Calu3 (cell line): ENCODE measurements at regions not wholly inside any gene's neighbourhood (a gene's known extent, or its start where the extent isn't known, plus 50 kb on each side); places are given as distances from the start of the nearest gene placed in this dataset.

Experiments
- BruUV-seq: library from RNA; stranded (reverse); fragments of 400-500 nt; replicated peaks from 2 replicates; lab custom pipeline; 2021; lab: Mats Ljungman, UMichigan
- CTCF ChIA-PET: fragments of 300-600 bp; sonication (Branson Sonifier 250); formaldehyde crosslinking; loops from one replicate; lab custom pipeline; 2022; ENCODE audit warnings: antibody characterized with exemption; lab: Charles Lee
- DNase-seq: peaks from one replicate; pipeline ENCODE4 v3.0.0; 2022
- H3K27ac Mint-ChIP-seq: one replicate; pipeline ENCODE4 v1.8.0; 2022; ENCODE audit warnings: mixed read lengths; ENCODE audit not compliant: unreplicated experiment
- H3K27me3 Mint-ChIP-seq: one replicate; pipeline ENCODE4 v1.8.0; 2022; ENCODE audit warnings: mixed read lengths; ENCODE audit not compliant: unreplicated experiment
- H3K36me3 Mint-ChIP-seq: one replicate; pipeline ENCODE4 v1.8.0; 2022; ENCODE audit warnings: mild to moderate bottlenecking, moderate library complexity, mixed read lengths; ENCODE audit not compliant: insufficient read depth, unreplicated experiment
- H3K4me1 Mint-ChIP-seq: one replicate; pipeline ENCODE4 v1.8.0; 2022; ENCODE audit warnings: mild to moderate bottlenecking, low read depth, mixed read lengths; ENCODE audit not compliant: unreplicated experiment
- H3K4me3 Mint-ChIP-seq: one replicate; pipeline ENCODE4 v1.8.0; 2022; ENCODE audit warnings: mild to moderate bottlenecking, low read depth, moderate library complexity, mixed read lengths; ENCODE audit not compliant: unreplicated experiment
- H3K9me3 Mint-ChIP-seq: one replicate; pipeline ENCODE4 v1.8.0; 2022; ENCODE audit warnings: low read depth, mixed read lengths; ENCODE audit not compliant: unreplicated experiment
- intact Hi-C: fragments of 100-400 bp; cut with micrococcal nuclease; formaldehyde crosslinking; loops from one replicate; pipeline ENCODE4 v1.10.0; 2022; ENCODE audit not compliant: unreplicated experiment
- TF ChIP-seq, protein P1 (sequence below): fragments of 200-600 bp; IDR thresholded peaks from one replicate; pipeline ENCODE4 v1.8.0; 2022; ENCODE audit warnings: antibody characterized with exemption; ENCODE audit not compliant: unreplicated experiment

DNA sequence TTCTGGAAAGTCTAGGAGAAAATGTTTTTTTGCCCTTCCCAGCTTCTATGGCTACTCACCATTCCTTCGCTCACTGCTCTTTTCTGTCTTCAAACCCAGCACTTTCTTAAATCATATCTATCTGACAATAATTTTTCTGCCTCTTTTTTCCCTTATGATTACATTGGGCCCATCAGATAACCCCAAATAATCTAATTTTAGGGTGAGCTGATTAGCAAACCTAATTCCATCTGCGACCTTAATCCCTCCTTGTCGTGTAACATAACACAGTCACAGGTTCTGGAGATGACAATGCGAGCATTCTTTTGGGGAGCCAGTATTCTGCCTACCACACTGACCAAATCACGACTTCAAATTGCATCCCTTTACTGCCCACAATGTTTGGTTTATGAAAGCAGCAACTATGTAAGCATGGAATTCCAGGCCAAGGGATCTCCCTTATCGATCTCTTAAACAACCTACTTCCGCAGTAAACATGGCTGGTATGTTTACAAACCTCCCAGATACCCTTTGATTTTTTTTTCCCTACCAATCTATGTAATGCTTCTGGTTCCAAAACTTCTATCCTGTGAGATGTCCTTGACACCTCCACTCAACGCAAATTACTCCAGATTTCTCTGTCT is 2122.2 kb downstream of the MAT2B start:
- peak overlapping the region; percentile 10 for H3K27ac Mint-ChIP-seq
- intact Hi-C loops, result no loop called here
- H3K27me3 Mint-ChIP-seq, result no peaks in the 10 kb centered on the region
- CTCF ChIA-PET, result no interaction called here
- peaks cover 18% of the 10 kb centered on the region for H3K4me1 Mint-ChIP-seq
- TF ChIP-seq, protein P1, sequence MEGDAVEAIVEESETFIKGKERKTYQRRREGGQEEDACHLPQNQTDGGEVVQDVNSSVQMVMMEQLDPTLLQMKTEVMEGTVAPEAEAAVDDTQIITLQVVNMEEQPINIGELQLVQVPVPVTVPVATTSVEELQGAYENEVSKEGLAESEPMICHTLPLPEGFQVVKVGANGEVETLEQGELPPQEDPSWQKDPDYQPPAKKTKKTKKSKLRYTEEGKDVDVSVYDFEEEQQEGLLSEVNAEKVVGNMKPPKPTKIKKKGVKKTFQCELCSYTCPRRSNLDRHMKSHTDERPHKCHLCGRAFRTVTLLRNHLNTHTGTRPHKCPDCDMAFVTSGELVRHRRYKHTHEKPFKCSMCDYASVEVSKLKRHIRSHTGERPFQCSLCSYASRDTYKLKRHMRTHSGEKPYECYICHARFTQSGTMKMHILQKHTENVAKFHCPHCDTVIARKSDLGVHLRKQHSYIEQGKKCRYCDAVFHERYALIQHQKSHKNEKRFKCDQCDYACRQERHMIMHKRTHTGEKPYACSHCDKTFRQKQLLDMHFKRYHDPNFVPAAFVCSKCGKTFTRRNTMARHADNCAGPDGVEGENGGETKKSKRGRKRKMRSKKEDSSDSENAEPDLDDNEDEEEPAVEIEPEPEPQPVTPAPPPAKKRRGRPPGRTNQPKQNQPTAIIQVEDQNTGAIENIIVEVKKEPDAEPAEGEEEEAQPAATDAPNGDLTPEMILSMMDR, result no peak
- no TSS peak for BruUV-seq
- peaks cover 4% of the 10 kb centered on the region for H3K36me3 Mint-ChIP-seq
- H3K4me3 Mint-ChIP-seq, result peak overlapping the region; percentile 5
- H3K9me3 Mint-ChIP-seq, result peaks cover 5% of the 10 kb centered on the region
- DNase-seq, result peak; percentile 32

DNA sequence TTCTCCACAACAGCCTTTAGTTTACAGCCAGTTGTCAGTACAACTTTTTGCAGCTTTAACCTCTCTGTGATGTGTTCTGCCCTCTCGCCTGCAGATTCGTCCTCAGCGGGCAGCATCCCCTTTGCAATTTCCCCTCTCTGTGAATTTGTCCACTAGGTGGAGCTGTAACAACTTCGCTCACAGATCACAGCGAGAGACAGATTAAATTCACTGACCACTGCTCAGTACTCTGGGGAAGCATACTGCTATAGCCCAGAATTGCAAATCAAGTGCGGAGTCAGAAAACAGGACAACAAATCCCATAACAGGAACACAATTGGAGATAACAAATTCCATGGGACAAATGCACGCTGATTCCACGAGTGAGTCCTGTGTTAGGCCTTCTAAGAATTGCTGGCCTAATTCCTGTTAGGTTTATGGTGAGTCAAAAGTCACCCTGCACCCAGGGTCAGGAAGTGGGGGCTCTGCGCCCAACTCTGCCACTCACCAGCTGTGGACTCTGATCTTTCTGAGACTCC is 2124.9 kb downstream of the MAT2B start:
- Mint-ChIP-seq H3K4me3 (no peak overlapping the region), H3K27me3 (no peaks in the 10 kb centered on the region), H3K27ac (no peak overlapping the region), H3K4me1 (peaks cover 11% of the 10 kb centered on the region), H3K36me3 (peaks cover 4% of the 10 kb centered on the region), H3K9me3 (peaks cover 3% of the 10 kb centered on the region)
- intact Hi-C loops, result loop anchor here (1.0 to 5.0 kb wide), 4 partner anchors 250 to 1934 kb away; no protein-coding TSS in a partner anchor
- CTCF ChIA-PET, result interaction anchor here (0.5 to 1.3 kb wide), 5 partner anchors 29 to 1890 kb away, joined by 3 to 4 read pairs (median 3); no protein-coding TSS in a partner anchor
- DNase-seq, result peak; percentile 75
- BruUV-seq, result no TSS peak
- TF ChIP-seq, protein P1, result peak; percentile 42

- no peak overlapping the region for H3K4me3 Mint-ChIP-seq
- TF ChIP-seq, protein P1, result no peak
- CTCF ChIA-PET, result interaction anchor here (0.5 to 1.3 kb wide), 2 partner anchors 1686 to 1889 kb away, joined by 3 to 4 read pairs; no protein-coding TSS in a partner anchor
- intact Hi-C loops, result loop anchor here (2.0 to 5.0 kb wide), 3 partner anchors 250 to 1934 kb away; no protein-coding TSS in a partner anchor
- no peak overlapping the region for H3K27ac Mint-ChIP-seq
- peaks cover 3% of the 10 kb centered on the region for H3K9me3 Mint-ChIP-seq
- no TSS peak for BruUV-seq
- no peak for DNase-seq
- H3K36me3 Mint-ChIP-seq, result peaks cover 4% of the 10 kb centered on the region
- H3K27me3 Mint-ChIP-seq, result no peaks in the 10 kb centered on the region
- peaks cover 11% of the 10 kb centered on the region for H3K4me1 Mint-ChIP-seq
Observed at GRCh38 chr5:165631235-165631634, 2125.8 kb downstream of the MAT2B start.

DNA sequence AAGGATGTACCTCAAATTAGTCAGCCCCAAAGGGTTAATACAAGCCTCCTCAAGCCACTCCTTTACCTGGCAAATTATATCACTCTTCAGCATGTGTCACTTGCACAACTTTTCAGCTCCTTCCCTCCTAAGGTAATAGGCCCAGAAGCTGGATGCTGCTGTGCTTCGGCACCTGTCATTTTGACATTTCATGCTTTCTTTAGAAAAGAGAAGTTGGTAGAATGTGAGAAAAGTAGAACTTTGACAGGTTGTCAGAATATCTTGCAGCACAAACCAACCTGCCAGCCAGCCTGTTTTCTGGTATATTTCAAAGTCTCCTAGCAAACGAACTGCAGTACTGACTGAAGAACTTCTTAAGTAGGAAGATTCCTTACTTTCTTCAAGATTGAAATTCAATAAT is 2136.9 kb downstream of the MAT2B start:
- Mint-ChIP-seq H3K27me3 (no peaks in the 10 kb centered on the region), H3K9me3 (peaks cover 10% of the 10 kb centered on the region), H3K4me1 (no peaks in the 10 kb centered on the region), H3K27ac (no peak overlapping the region), H3K4me3 (no peak overlapping the region), H3K36me3 (no peaks in the 10 kb centered on the region)
- intact Hi-C loops, result no loop called here
- BruUV-seq, result no TSS peak
- no peak for DNase-seq
- TF ChIP-seq, protein P1, result no peak
- CTCF ChIA-PET, result no interaction called here
